ENCODE measurements at regions not wholly inside any gene's neighbourhood (a gene's known extent, or its start where the extent isn't known, plus 50 kb on each side); places are given as distances from the start of the nearest gene placed in this dataset.
"Not testable (repeated sequence)": the region's sequence is repeated elsewhere in the genome, so short reads cannot be mapped to it uniquely, and the experiment has no call there.

DNA sequence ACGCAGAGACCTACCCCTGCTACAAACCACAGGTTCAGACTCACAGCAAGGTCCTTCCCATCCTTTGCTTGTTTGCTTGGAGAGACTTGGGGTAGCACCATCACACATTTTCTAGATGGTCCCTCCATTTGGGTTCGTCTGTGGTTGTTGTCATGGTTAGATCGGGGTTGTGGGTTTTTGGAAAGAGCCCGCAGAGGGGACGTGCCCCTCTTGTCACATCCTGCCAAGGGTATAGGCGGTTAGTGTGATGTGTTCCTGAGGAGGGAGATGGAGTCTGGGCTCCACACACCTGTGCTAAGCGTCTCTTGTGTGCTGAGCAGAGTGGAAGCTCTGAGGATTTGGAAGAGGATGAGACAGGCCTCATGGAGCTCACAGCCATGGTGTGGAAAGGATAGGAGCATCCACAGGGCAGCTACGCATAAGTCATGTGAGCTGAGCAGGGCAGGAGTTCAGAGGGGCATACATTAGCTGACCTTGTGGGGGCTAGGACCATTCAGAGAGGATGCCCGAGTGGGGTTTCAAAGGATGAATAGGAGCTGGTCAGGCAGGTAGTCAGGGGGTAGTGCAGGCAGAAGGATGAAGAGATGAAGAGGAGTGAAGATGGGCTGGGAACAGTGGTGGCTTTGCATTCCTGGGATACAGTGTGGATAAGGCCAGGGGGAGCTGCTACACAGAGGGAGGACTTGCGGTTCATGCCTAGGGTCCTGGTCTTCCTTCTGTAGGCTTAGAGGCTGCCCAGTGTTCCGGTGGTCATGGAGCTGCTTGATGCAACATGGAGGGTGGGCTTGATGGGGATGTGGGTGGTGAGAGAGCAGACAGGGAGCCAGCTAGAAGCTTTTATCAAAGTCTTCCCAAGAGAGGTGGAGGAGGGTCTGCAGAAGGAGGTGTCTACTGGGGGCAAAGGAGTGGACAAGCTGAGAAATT, 62.9 kb downstream of the ACKR3 start:
- DNase-seq, result no peak

DNA sequence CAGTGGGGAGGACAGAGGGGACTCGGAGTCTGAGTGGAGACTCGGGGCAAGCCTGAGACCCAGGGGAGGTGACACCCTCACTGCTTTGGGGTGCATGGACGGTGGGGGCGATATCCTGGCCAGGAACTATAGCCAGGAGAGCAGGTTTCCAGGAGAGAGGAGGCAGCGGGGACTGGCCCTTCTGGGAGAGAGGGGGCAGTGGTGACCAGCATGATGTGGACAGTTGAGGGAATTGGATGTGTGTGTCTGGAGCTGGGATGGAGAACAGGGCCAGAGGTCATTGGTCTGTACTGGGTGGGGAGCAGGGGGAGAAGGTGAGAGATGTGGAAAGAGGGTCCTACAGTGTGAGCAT, 63.6 kb downstream of the ACKR3 start:
- DNase-seq, result no peak

GRCh38 chr2:236633775-236634560, 64.3 kb downstream of the ACKR3 start:
- no peak for DNase-seq

DNA sequence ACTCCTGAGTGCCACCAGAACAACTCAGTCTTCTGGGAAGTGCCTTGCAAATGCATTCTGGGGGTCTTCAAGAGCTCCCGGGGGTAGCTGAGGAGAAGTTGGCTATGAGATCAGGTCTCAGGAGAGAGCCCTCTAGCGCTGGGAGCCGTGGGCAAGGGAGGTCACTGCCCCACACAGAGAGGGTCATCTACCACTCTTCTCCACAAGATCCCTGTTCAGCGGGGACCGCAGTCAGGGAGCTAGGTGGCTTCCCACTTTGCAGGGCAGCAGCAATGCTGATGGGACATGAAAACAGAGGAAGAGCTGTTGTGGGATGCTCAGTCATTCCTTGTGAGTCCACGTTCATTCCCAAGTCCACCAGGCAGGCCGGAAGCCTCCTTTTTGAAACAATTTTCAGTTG, 66.6 kb downstream of the ACKR3 start:
- DNase-seq, result no peak

DNA sequence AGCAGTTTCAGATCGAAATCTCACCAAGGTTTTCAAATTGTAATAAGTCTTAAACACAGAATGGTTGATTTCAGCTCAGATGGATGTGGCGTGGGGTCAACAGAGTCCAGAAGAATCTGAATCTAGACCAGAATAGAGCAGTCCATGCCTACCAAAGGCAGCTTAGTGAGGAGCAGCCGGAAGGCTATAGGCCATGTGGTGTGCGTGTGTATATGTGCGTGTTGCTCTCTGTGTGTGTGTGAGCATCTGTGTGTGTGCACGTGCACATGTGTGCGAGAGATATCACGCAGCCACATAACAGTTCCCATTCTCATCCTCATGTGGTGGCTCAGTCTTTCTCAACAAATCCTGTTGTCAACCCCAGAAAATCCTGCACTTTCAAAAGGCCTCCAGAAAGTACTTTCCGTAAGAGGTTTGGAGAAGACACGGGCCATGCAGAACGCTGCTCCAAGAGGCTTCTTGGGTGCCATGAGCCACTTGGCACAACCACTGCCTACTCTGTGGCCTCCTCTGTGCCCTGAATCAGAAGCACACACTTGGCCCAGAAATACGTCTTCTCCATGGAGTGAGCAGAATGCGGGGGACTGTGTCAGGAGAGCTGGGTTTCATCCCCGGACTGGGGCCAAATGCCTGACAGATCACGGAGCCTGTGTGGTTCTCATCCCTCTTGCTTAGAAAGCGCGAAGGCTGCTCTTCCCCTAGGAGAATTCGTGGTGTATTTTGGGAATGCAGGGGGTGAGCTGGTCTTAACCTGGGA, 67.3 kb downstream of the ACKR3 start:
- no peak for DNase-seq

GRCh38 chr2:236637686-236638569, 68.3 kb downstream of the ACKR3 start:
- no peak for DNase-seq

DNA sequence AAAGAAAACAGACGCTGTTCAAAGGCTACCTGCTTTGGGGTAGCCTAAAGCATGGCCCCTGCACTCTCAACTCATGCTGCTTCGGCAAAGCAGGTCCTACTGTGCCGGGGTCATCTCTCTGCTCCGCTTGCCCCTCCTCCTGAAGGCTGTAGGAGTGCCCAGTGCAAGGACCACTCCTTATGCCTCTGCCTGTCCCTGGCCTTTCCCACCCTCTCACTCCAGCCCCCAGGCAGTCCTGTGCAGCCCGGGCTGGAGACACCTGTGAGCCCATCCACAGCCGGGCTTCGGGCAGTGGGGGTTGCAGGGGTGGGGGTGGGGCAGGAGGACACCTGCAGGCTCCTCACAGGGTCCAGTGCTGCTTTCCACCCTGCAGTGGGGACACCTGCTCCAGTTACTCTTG, 69.1 kb downstream of the ACKR3 start:
- no peak for DNase-seq

DNA sequence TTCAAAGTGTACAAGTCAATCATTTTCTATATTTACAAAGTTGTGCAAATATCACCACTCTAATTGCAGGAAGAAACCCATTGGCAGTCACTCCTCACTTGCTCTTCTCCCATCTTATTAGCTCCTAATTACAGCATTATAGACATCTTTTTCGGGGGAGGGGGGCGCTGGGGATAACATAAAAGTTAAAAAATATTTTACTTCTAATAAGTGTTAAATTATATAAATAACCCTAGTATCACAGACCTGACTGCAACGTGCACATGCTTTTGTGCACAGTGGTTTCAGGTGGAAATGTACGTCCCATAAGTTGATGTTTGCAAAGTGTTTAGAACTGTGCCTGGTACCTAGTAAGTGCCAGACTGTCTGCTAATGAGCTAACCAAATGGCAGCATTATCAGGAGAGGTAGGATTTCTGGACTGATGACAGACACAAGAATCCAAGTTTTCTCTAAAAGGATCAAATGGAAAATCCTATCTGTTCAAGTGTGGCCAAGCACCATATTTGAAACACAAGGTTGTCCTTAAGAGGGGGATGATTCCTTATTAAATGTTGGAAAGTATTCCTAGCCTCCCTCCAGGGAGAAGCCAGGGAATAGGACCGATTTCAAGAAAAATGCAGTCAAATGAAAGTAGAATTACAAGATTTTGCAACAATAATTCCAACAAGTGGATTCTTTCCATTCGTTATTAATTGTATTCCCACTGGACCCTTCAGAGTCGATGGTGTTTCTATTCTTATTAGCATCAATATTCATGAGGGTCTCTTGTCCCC, 70.0 kb downstream of the ACKR3 start:
- no peak for DNase-seq

DNA sequence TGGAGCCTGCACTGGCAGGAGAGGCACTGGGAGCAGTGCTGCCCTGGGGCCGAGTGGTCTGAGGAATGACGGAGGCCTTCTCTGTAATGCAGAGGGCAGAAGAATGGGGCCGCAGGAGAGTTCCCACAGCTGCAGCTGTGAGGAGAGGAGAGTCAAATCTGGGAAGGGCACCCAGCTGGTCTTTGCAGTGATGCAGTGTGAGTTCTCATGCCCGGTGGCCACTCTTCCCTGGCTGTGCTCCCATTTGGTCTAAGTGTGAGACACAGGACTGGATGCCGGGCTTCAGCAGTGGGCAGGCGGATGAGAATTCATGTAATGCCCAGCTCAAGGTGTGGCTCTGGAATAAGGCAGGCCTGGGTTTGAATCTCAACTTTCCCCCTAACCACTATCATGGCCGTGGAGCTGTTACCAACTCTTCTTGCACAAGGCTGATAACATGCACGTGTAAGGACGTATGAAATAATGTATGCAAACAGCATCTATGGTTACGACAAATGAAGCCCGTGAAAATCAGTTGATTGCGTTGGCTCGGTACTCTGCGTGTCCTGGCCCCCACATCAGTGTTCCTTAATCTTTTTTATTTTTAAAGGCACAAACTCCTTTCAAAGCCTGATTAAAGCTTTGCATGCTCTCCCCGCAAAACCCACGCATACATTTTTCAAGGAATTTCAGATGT, 71.6 kb downstream of the ACKR3 start:
- DNase-seq, result no peak

GRCh38 chr2:236642125-236642524, 72.5 kb downstream of the ACKR3 start:
- no peak for DNase-seq

DNA sequence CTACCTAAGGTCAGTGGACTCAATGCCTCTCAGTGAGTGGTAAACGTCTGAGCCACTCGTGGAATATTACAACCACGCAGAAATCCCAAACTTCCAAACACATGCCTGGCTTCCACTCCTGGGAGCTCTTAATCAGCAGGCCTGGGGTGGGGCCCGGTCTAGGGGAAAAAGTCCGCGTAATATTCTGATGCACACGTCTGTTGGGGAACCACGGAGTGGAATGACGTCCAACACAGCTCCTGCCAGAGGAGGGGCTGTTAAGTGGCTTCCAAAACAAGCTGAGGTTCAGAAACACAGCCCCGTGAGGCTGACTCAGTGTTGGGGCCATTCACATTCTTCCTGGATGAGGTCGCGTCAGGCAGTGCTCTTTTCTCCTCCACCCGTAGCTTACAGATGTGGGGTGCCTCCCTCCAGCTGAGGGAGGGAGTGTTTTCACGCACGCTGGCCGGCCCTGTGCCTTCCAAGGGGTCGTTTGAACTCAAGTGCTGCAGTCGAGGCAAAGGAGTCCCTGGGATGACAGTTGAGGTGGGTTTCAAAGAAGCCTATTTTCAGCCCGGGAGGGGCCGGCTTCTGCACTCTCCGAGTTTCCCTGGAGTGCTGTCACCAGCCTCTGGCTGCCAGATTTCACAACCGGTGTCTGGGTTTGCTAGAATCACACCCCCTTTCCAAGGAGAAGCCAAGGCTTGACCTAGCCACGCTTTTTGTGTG, 73.1 kb downstream of the ACKR3 start:
- DNase-seq, result no peak

DNA sequence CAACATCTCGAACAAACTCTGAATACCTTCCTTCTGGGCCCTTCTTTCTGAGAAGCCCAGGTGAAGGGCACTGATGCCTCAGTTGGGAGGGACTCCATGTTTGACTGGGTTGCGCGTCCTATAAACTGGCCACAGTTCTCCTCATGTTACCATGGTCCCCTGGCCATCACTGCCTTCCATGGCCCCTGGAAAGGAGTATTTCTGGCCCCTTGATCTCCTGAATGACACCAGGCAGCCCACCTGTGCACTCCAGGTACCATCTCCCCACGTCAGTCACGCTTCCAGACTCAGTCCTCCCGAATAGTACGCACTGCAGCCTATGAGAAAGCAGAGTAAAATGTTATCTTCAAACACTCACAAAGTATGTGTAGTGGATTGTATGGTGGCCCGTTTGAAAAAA, 73.9 kb downstream of the ACKR3 start:
- no peak for DNase-seq

- DNase-seq, result no peak
Measured at GRCh38 chr2:236644067-236644466, 74.4 kb downstream of the ACKR3 start.

GRCh38 chr2:236644502-236644911, 74.9 kb downstream of the ACKR3 start:
- no peak for DNase-seq

GRCh38 chr2:236645141-236645540, 75.5 kb downstream of the ACKR3 start:
- DNase-seq, result not testable (repeated sequence)

DNA sequence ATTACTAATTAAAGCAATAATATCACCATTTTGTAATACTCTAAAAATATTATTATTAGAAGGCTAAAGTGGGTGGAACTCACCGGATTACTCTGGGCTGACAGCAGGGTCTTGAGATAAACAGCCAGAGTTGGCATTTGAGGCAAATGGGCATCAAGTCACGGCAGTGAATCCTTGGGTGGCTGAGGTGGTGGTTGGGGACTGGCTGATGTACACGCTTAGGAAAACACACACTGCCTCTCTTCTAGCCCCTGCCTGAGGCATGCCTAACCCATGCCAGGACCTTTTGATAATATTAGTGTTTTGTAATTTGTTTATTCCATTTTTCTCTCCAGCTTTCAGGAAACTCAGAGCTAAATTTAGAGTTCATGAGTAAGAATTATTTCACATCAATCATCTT, 76.8 kb downstream of the ACKR3 start:
- DNase-seq, result no peak

DNA sequence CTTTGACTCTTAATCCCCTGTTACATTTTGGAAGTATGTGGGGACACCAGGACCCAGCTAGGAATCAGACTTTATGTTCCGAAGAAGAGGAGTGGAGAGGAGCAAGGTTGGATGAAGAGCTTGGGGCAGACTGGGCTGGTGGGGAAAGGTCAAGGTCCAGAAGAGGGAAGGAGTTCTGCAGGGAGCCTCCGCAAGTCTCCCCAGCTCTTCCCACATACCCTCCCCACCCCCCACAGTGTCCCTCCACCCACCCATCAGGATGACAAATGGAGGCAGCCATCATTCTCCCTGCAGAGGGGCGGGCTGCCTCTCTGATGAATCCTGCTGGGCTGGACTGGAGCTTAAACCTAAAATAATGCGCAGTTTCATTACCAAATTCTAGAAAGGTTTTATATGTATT, 77.2 kb downstream of the ACKR3 start:
- no peak for DNase-seq

DNA sequence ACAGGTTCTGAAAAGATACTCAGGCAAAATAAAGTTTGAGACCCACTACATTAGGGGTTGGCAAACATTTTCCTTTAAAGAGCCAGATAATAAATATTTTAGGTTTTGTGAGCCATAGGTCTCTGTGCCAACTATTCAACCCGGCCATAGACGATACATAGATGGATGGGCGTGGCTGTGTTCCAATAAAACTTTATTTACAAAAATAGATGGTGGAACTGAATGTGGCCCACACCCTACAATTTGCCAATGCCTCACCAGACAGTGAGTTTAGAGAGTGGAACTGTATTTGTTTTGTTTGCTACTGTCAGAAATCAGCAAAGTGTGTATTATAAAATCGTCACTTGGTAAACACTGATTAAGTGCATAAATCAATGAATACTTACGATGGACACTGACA, 78.0 kb downstream of the ACKR3 start:
- DNase-seq, result no peak

- no peak for DNase-seq
Measured at GRCh38 chr2:236653863-236654262, 84.2 kb downstream of the ACKR3 start.

DNA sequence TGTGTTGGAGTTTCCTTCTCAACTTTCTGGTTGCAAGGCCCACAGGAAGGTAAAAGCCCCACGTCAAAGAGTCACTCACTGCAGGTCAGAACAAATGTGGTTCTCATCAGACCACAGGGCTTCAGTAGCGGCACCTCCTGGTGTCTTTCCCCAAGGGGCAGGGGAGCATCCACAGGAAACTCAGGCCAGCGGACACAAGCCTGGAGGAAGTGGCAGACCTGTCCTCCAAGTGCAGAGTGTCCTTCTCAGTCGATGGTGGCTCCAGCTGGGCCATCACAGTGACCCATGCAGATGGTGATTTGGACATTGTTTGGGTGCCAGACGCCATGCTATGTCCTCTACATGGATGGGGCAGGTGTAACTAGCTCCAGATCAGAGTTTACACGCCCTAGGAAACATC, 84.9 kb downstream of the ACKR3 start:
- DNase-seq, result no peak

All from CD4-positive, alpha-beta T cell treated with Interleukin-21 for 1 hour (primary cell).